OCI-LY7 (cell line): ENCODE measurements at regions not wholly inside any gene's neighbourhood (a gene's known extent, or its start where the extent isn't known, plus 50 kb on each side); places are given as distances from the start of the nearest gene placed in this dataset.

Experiments used
- BruUV-seq: library from RNA; stranded (reverse); fragments of 400-500 nt; replicated peaks from 2 replicates; lab custom pipeline; 2021; lab: Mats Ljungman, UMichigan
- CTCF ChIA-PET: fragments of 300-600 bp; sonication (Branson Sonifier 250); formaldehyde crosslinking; loops from one replicate; lab custom pipeline; 2022; ENCODE audit warnings: antibody characterized with exemption; ENCODE audit not compliant: unreplicated experiment; lab: Charles Lee
- POLR2A ChIA-PET: fragments of 300-600 bp; sonication (Branson Sonifier 250); formaldehyde crosslinking; loops from one replicate; lab custom pipeline; 2022; ENCODE audit warnings: antibody characterized with exemption; lab: Charles Lee
- DNase-seq: peaks from one replicate; pipeline ENCODE4 v3.0.0-alpha.2; 2015; ENCODE audit warnings: low spot score
- H2AFZ ChIP-seq: fragments of 200-600 bp; sonication (generic), shearing (Covaris generic); 2 replicates; pipeline ENCODE4 v1.6.1; 2014; ENCODE audit warnings: mild to moderate bottlenecking, antibody characterized with exemption, low read length, moderate library complexity
- H3K27ac ChIP-seq: fragments of 200-600 bp; sonication (generic); 2 replicates; pipeline ENCODE4 v1.5.1; 2014; ENCODE audit warnings: mixed run types, low read depth, mild to moderate bottlenecking, moderate library complexity, low read length, inconsistent platforms; ENCODE audit not compliant: poor library complexity, severe bottlenecking
- H3K36me3 ChIP-seq: fragments of 200-600 bp; sonication (generic); 2 replicates; pipeline ENCODE4 v1.6.1; 2014; ENCODE audit warnings: mild to moderate bottlenecking, antibody characterized with exemption, low read length, moderate library complexity, mixed read lengths; ENCODE audit not compliant: insufficient read depth
- H3K4me1 ChIP-seq: fragments of 200-600 bp; sonication (generic); 2 replicates; pipeline ENCODE4 v1.5.1; 2014; ENCODE audit warnings: mild to moderate bottlenecking, low read length; ENCODE audit not compliant: insufficient read depth, poor library complexity, severe bottlenecking
- H3K4me2 ChIP-seq: fragments of 200-600 bp; sonication (generic); 2 replicates; pipeline ENCODE4 v1.6.1; 2014; ENCODE audit warnings: mild to moderate bottlenecking, low read length
- H3K4me3 ChIP-seq: fragments of 200-600 bp; sonication (generic); 2 replicates; pipeline ENCODE4 v1.5.1; 2014; ENCODE audit warnings: mild to moderate bottlenecking, low read depth, low read length; ENCODE audit not compliant: poor library complexity, severe bottlenecking
- H3K79me2 ChIP-seq: fragments of 200-600 bp; sonication (generic); 2 replicates; pipeline ENCODE4 v1.6.1; 2016; ENCODE audit warnings: low read depth, mild to moderate bottlenecking, low read length, moderate library complexity, mixed read lengths; ENCODE audit not compliant: insufficient read depth
- H3K9me2 ChIP-seq: fragments of 200-600 bp; sonication (generic); 2 replicates; pipeline ENCODE4 v1.6.1; 2016; ENCODE audit warnings: mild to moderate bottlenecking, low read length, mixed read lengths; ENCODE audit not compliant: insufficient read depth
- H3K9me3 ChIP-seq: fragments of 200-600 bp; sonication (generic); 2 replicates; pipeline ENCODE4 v1.6.1; 2014; ENCODE audit warnings: mild to moderate bottlenecking, mixed run types, low read length, mixed read lengths
- H4K20me1 ChIP-seq: fragments of 200-600 bp; sonication (generic); 2 replicates; pipeline ENCODE4 v1.6.1; 2014; ENCODE audit warnings: mild to moderate bottlenecking, antibody characterized with exemption, low read length, moderate library complexity, mixed read lengths; ENCODE audit not compliant: insufficient read depth
- EZH2phosphoT487 ChIP-seq: fragments of 200-600 bp; sonication (generic); IDR thresholded peaks from 2 replicates; pipeline ENCODE4 v1.6.1; 2018; ENCODE audit warnings: low read depth, borderline replicate concordance, mild to moderate bottlenecking, mixed run types, antibody characterized with exemption, low read length, moderate library complexity, mixed read lengths
- intact Hi-C: fragments of 100-400 bp; cut with micrococcal nuclease; formaldehyde crosslinking; loops from one replicate; pipeline ENCODE4 v1.10.0; 2022; ENCODE audit not compliant: unreplicated experiment
- TF ChIP-seq, protein P1 (sequence below): fragments of 200-600 bp; sonication (generic); conservative IDR thresholded peaks from 2 replicates; pipeline ENCODE4 v1.5.1; 2014; ENCODE audit warnings: mild to moderate bottlenecking, antibody characterized with exemption, low read length, moderate library complexity, mixed read lengths

DNA sequence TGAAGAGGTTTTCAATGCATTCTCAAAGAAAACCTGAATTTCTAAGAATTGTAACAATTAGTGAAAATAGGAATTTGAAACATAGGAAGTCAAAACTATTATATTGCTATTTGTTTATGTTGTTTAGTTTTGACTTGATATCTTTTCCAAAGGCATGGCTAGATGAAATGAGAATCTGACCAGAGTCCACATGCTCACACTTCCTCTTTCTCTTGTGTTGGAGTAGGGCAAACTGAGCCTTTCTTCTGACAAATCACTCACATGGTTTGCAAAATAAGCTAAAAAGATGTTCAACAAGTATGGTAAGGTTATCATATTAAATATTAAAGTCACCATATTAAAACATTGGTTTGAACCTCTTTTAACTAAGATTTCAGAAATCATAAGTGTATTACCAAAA is 512.6 kb downstream of the ISL1 start:
- H3K9me3 ChIP-seq, result no peaks in the 10 kb centered on the region
- H2AFZ ChIP-seq, result no peak overlapping the region
- no peaks in the 10 kb centered on the region for H3K9me2 ChIP-seq
- no peaks in the 10 kb centered on the region for H3K36me3 ChIP-seq
- intact Hi-C loops, result no loop called here
- H3K4me2 ChIP-seq, result no peak overlapping the region
- H3K27ac ChIP-seq, result no peak overlapping the region
- CTCF ChIA-PET, result no interaction called here
- no peak for DNase-seq
- POLR2A ChIA-PET, result no interaction called here
- no TSS peak for BruUV-seq
- TF ChIP-seq, protein P1, sequence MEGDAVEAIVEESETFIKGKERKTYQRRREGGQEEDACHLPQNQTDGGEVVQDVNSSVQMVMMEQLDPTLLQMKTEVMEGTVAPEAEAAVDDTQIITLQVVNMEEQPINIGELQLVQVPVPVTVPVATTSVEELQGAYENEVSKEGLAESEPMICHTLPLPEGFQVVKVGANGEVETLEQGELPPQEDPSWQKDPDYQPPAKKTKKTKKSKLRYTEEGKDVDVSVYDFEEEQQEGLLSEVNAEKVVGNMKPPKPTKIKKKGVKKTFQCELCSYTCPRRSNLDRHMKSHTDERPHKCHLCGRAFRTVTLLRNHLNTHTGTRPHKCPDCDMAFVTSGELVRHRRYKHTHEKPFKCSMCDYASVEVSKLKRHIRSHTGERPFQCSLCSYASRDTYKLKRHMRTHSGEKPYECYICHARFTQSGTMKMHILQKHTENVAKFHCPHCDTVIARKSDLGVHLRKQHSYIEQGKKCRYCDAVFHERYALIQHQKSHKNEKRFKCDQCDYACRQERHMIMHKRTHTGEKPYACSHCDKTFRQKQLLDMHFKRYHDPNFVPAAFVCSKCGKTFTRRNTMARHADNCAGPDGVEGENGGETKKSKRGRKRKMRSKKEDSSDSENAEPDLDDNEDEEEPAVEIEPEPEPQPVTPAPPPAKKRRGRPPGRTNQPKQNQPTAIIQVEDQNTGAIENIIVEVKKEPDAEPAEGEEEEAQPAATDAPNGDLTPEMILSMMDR, result no peak
- no peak for TF ChIP-seq EZH2phosphoT487
- H3K4me3 ChIP-seq, result no peak overlapping the region
- H3K79me2 ChIP-seq, result no peaks in the 10 kb centered on the region
- H3K4me1 ChIP-seq, result no peaks in the 10 kb centered on the region
- no peaks in the 10 kb centered on the region for H4K20me1 ChIP-seq

DNA sequence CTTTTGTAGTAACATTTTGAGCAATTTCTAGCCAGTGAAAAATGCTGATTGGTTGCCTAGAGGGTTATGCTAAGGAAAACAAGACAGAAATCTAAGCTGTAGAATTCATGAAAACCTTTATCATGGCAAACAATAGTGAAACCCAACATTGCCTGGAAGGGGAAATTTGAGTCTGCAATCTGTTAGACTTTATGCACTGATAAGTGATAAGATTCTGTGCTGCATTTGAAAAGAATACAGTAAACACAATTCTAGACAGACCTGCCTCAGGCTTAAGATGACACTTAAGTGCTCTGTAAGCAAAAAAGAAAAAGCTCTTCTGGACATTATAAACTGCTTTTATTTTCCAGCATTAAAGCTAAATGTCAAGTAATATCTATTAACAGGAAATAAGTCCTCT is 519.3 kb downstream of the ISL1 start:
- H2AFZ ChIP-seq, result no peak overlapping the region
- DNase-seq, result no peak
- ChIA-PET CTCF (no interaction called here), POLR2A (interaction anchor here (1.2 kb wide), 1 partner anchor 9 kb away, joined by 7 read pairs; no protein-coding TSS in a partner anchor)
- no peak overlapping the region for H3K4me2 ChIP-seq
- BruUV-seq, result no TSS peak
- intact Hi-C loops, result no loop called here
- no peaks in the 10 kb centered on the region for H3K36me3 ChIP-seq
- no peaks in the 10 kb centered on the region for H3K9me2 ChIP-seq
- no peak overlapping the region for H3K27ac ChIP-seq
- no peaks in the 10 kb centered on the region for H3K4me1 ChIP-seq
- TF ChIP-seq, protein P1, result no peak
- TF ChIP-seq EZH2phosphoT487, result no peak
- no peaks in the 10 kb centered on the region for H4K20me1 ChIP-seq
- H3K4me3 ChIP-seq, result no peak overlapping the region
- H3K79me2 ChIP-seq, result no peaks in the 10 kb centered on the region
- no peaks in the 10 kb centered on the region for H3K9me3 ChIP-seq

DNA sequence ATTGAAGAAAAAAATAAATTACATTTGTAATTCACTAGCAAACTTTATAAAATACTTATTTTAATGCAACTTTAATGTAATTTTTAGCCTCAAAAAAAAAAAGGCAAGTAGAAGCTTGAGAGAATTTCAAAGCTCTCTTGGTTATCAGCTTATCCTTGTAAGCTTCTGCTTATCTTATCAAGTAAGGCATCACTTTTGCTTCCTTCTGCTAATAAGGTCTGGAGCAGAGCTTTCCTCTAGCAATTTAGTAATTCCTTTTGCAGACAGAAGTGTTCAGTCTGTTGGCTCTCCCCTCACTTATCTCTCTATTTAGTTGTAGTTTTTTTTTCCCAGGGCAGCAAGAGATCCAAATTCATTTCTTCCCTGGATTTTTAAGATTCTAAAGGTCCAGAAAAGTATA is 525.0 kb downstream of the ISL1 start:
- TF ChIP-seq, protein P1, result no peak
- no peak for TF ChIP-seq EZH2phosphoT487
- BruUV-seq, result no TSS peak
- Histone ChIP-seq H3K9me2 (no peaks in the 10 kb centered on the region), H2AFZ (no peak overlapping the region), H3K4me3 (no peak overlapping the region), H3K4me1 (no peaks in the 10 kb centered on the region), H3K27ac (no peak overlapping the region), H3K4me2 (no peak overlapping the region), H3K9me3 (no peaks in the 10 kb centered on the region), H3K79me2 (no peaks in the 10 kb centered on the region), H3K36me3 (no peaks in the 10 kb centered on the region), H4K20me1 (no peaks in the 10 kb centered on the region)
- ChIA-PET POLR2A (no interaction called here), CTCF (no interaction called here)
- intact Hi-C loops, result no loop called here
- DNase-seq, result no peak
